GM12878 (cell line): ENCODE measurements at regions not wholly inside any gene's neighbourhood (a gene's known extent, or its start where the extent isn't known, plus 50 kb on each side); places are given as distances from the start of the nearest gene placed in this dataset.

Experiments
- ATAC-seq: fragments of 200-7000 bp; cut with Tn5 transposase; 3 replicates; pipeline ENCODE4 v1.9.1; 2020; ENCODE audit warnings: mild to moderate bottlenecking, moderate library complexity
- BruUV-seq: library from RNA; stranded (reverse); fragments of 400-500 nt; replicated peaks from 2 replicates; lab custom pipeline; 2021; lab: Mats Ljungman, UMichigan
- CTCF ChIA-PET: fragments of 300-600 bp; sonication (Branson Sonifier 250); formaldehyde crosslinking; extraction: SDS; loops from one replicate; lab custom pipeline; 2021; ENCODE audit warnings: inconsistent platforms; lab: Yijun Ruan, JAX
- POLR2A ChIA-PET: fragments of 350-600 bp; formaldehyde crosslinking; extraction: SDS; loops from one replicate; lab custom pipeline; 2021; ENCODE audit warnings: inconsistent platforms; lab: Charles Lee
- RAD21 ChIA-PET: fragments of 300-600 bp; sonication (Branson Sonifier 250); formaldehyde crosslinking; loops from one replicate; lab custom pipeline; 2023; ENCODE audit warnings: antibody characterized with exemption; ENCODE audit not compliant: unreplicated experiment; lab: Charles Lee
- SMC1A ChIA-PET: fragments of 300-600 bp; sonication (Branson Sonifier 250); formaldehyde crosslinking; loops from one replicate; lab custom pipeline; 2023; ENCODE audit not compliant: unreplicated experiment, uncharacterized antibody; lab: Charles Lee
- DNase-seq: peaks from one replicate; pipeline ENCODE4 v3.0.0-alpha.2; 2011; ENCODE audit warnings: low read depth, low spot score
- FAIRE-seq: peaks from 3 replicates; lab custom pipeline; 2011; peaks lifted over from hg19 to GRCh38; lab: Jason Lieb, UNC
- H2AFZ ChIP-seq: 2 replicates; pipeline ENCODE4 v1.6.0; 2011; ENCODE audit warnings: low read depth, low read length, control low read depth; ENCODE audit not compliant: control insufficient read depth
- H3K27ac ChIP-seq: 2 replicates; pipeline ENCODE4 v1.5.1; 2011; ENCODE audit warnings: control low read depth; ENCODE audit not compliant: control insufficient read depth, insufficient read depth
- H3K27me3 ChIP-seq, 2 experiments: replicated peaks in 1 of 2; 2 replicates each; pipeline versions ENCODE4 v1.6.0 to v1.6.1; 2011; ENCODE audit warnings: low read length in 1 of 2; ENCODE audit not compliant: control insufficient read depth in 2 of 2, insufficient read depth in 2 of 2
- H3K36me3 ChIP-seq, 2 experiments: 2 replicates each; pipeline ENCODE4 v1.5.1; 2011; ENCODE audit warnings: low read length in 1 of 2; ENCODE audit not compliant: control insufficient read depth in 2 of 2, insufficient read depth in 2 of 2
- H3K4me1 ChIP-seq: 2 replicates; pipeline ENCODE4 v1.6.1; 2011; ENCODE audit warnings: mild to moderate bottlenecking, low read length, moderate library complexity, mixed read lengths; ENCODE audit not compliant: control insufficient read depth, insufficient read depth
- H3K4me2 ChIP-seq: 2 replicates; pipeline ENCODE4 v1.6.0; 2011; ENCODE audit warnings: control low read depth; ENCODE audit not compliant: control insufficient read depth, insufficient read depth
- H3K4me3 ChIP-seq: fragments of 200-600 bp; sonication (generic); 2 replicates; pipeline ENCODE4 v1.5.1; 2016
- H3K79me2 ChIP-seq: 2 replicates; pipeline ENCODE4 v1.6.0; 2011; ENCODE audit warnings: low read length; ENCODE audit not compliant: control insufficient read depth, insufficient read depth
- H3K9ac ChIP-seq: 2 replicates; pipeline ENCODE4 v1.8.0; 2011; ENCODE audit warnings: low read length, control low read depth, mixed read lengths; ENCODE audit not compliant: control insufficient read depth, insufficient read depth
- H3K9me3 ChIP-seq: replicated peaks from 3 replicates; pipeline ENCODE4 v1.5.1; 2011; ENCODE audit warnings: mild to moderate bottlenecking, low read length; ENCODE audit not compliant: control insufficient read depth, insufficient read depth
- H4K20me1 ChIP-seq: 2 replicates; pipeline ENCODE4 v1.6.0; 2011; ENCODE audit not compliant: control insufficient read depth, insufficient read depth
- BACH1 ChIP-seq: fragments of 450-650 bp; IDR thresholded peaks from 2 replicates; pipeline ENCODE4 v1.6.1; 2017; ENCODE audit warnings: mild to moderate bottlenecking, borderline replicate concordance
- CBX3 ChIP-seq: fragments of 200-600 bp; sonication (generic); IDR thresholded peaks from 2 replicates; pipeline ENCODE4 v1.6.1; 2016; ENCODE audit warnings: low read depth, borderline replicate concordance
- CTCF ChIP-seq, 3 experiments: IDR thresholded peaks in 2 of 3; conservative IDR thresholded peaks in 1 of 3; 2 replicates each; pipeline ENCODE4 v1.5.1; 2011; ENCODE audit warnings: low read depth in 3 of 3, low read length in 3 of 3, mild to moderate bottlenecking in 3 of 3, control low read depth in 2 of 3, moderate library complexity in 2 of 3, inconsistent platforms in 1 of 3, mixed read lengths in 1 of 3; ENCODE audit not compliant: control insufficient read depth in 2 of 3, insufficient read depth in 1 of 3; ENCODE audit errors: extremely low read depth in 1 of 3
- E2F4 ChIP-seq: IDR thresholded peaks from 2 replicates; pipeline ENCODE4 v1.6.1; 2012; ENCODE audit warnings: low read depth, low read length, improper control_type of control experiment
- IKZF1 ChIP-seq: fragments of 450-650 bp; conservative IDR thresholded peaks from 2 replicates; pipeline ENCODE4 v1.6.1; 2017; ENCODE audit warnings: antibody characterized with exemption, mild to moderate bottlenecking
- JUND ChIP-seq: IDR thresholded peaks from 2 replicates; pipeline ENCODE4 v1.6.1; 2012; ENCODE audit warnings: low read depth, mild to moderate bottlenecking, low read length, improper control_type of control experiment, moderate library complexity
- MXI1 ChIP-seq: fragments of 150-350 bp; IDR thresholded peaks from 2 replicates; pipeline ENCODE4 v1.6.1; 2011; ENCODE audit warnings: low read depth, mild to moderate bottlenecking, inconsistent platforms, low read length, improper control_type of control experiment
- SIX5 ChIP-seq: IDR thresholded peaks from 2 replicates; pipeline ENCODE4 v1.6.1; 2011; ENCODE audit warnings: mild to moderate bottlenecking, low read depth, low read length, moderate library complexity; ENCODE audit not compliant: severe bottlenecking
- SUPT20H ChIP-seq: IDR thresholded peaks from 2 replicates; pipeline ENCODE4 v1.6.1; 2011; ENCODE audit warnings: low read depth, mild to moderate bottlenecking, low read length, moderate library complexity, borderline replicate concordance; ENCODE audit not compliant: control insufficient read depth
- TCF3 ChIP-seq: IDR thresholded peaks from 2 replicates; pipeline ENCODE4 v1.6.1; 2012; ENCODE audit warnings: low read depth, mild to moderate bottlenecking, low read length, borderline replicate concordance; ENCODE audit not compliant: insufficient read depth
- TCF7 ChIP-seq: IDR thresholded peaks from 2 replicates; pipeline ENCODE4 v1.6.1; 2014; ENCODE audit warnings: antibody characterized with exemption, borderline replicate concordance
- ZNF24 ChIP-seq: fragments of 450-650 bp; IDR thresholded peaks from 2 replicates; pipeline ENCODE4 v1.6.1; 2017; ENCODE audit warnings: antibody characterized with exemption, mild to moderate bottlenecking
- WGBS: methylation state at CpG from one replicate; pipeline ENCODE4 v1.1.6; 2016; ENCODE audit warnings: low lambda C conversion rate; ENCODE audit not compliant: insufficient replicate concordance, insufficient coverage; ENCODE audit errors: missing lambda C conversion rate; 5-methylcytosine and 5-hydroxymethylcytosine counted together
- in situ Hi-C: fragments of 300-500 bp; cut with MboI; formaldehyde crosslinking; loops from 9 replicates; pipeline ENCODE4 v1.14.3; 2018; ENCODE audit warnings: mixed read lengths
- intact Hi-C: fragments of 100-400 bp; cut with micrococcal nuclease; formaldehyde crosslinking; loops from one replicate; pipeline ENCODE4 v1.14.2; 2022; ENCODE audit not compliant: unreplicated experiment
- TF ChIP-seq, protein P1 (sequence below): IDR thresholded peaks from 2 replicates; pipeline ENCODE4 v1.6.1; 2011; ENCODE audit warnings: borderline replicate concordance, low read depth, mild to moderate bottlenecking, moderate library complexity, low read length; ENCODE audit not compliant: insufficient read depth, poor library complexity, severe bottlenecking

DNA sequence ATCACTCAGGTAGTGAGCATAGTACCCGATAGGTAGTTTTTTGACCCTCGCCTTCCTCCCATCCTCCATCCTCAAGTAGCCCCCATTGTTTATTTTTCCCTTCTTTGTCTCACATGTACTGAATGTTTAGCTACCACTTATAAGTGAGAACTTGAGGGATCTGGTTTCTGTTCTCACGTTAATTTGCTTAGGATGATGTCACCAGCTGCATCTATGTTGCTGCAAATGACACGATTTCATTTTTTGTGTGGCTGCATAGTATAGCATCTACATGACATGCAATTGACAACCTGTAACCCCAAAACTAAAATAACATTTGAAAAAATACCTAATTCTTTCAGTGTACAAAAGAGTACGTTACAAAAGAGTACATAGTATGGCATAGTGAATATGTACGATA lies 254.0 kb upstream of the NOVA1 start:
- Histone ChIP-seq H3K9ac (no peak overlapping the region), H3K9me3 (no peaks in the 10 kb centered on the region), H3K4me3 (no peak overlapping the region), H4K20me1 (no peaks in the 10 kb centered on the region), H3K4me2 (no peak overlapping the region), H3K79me2 (no peaks in the 10 kb centered on the region), H3K36me3 (no peaks in the 10 kb centered on the region), H3K4me1 (no peaks in the 10 kb centered on the region), H2AFZ (no peak overlapping the region), H3K27me3 (no peaks in the 10 kb centered on the region), H3K27ac (no peak overlapping the region)
- BruUV-seq: no TSS peak
- intact Hi-C loops: no loop called here
- 14% methylated on average over 6 of the region's 6 CpGs for WGBS
- no peak for DNase-seq
- no peak for FAIRE-seq
- in situ Hi-C loops: no loop called here
- RAD21 ChIA-PET: no interaction called here
- TF ChIP-seq CTCF (IDR thresholded peaks at IDR 0.05 in 2 of 3, conservative IDR thresholded peaks at IDR 0.05 in 1 of 3; ENCODE audit: control insufficient read depth in 2 of 3, extremely low read depth in 1 of 3, insufficient read depth in 1 of 3, low read depth in 3 of 3, low read length in 3 of 3) (no peak), E2F4 (no peak), ZNF24 (no peak), TCF7 (no peak), IKZF1 (no peak), MXI1 (no peak), CBX3 (no peak), SUPT20H (no peak), BACH1 (no peak), SIX5 (no peak), TCF3 (no peak), JUND (no peak)
- TF ChIP-seq, protein P1, sequence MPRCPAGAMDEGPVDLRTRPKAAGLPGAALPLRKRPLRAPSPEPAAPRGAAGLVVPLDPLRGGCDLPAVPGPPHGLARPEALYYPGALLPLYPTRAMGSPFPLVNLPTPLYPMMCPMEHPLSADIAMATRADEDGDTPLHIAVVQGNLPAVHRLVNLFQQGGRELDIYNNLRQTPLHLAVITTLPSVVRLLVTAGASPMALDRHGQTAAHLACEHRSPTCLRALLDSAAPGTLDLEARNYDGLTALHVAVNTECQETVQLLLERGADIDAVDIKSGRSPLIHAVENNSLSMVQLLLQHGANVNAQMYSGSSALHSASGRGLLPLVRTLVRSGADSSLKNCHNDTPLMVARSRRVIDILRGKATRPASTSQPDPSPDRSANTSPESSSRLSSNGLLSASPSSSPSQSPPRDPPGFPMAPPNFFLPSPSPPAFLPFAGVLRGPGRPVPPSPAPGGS: no peak
- POLR2A ChIA-PET: no interaction called here
- no peak for ATAC-seq
- CTCF ChIA-PET: no interaction called here
- SMC1A ChIA-PET: no interaction called here
